ENCODE measurements at regions not wholly inside any gene's neighbourhood (a gene's known extent, or its start where the extent isn't known, plus 50 kb on each side); places are given as distances from the start of the nearest gene placed in this dataset.
"Not testable (repeated sequence)": the region's sequence is repeated elsewhere in the genome, so short reads cannot be mapped to it uniquely, and the experiment has no call there.

GRCh38 chr6:112401083-112401482 lies 54.0 kb downstream of the RFPL4B start:
- Mint-ChIP-seq H3K36me3 (no peaks in the 10 kb centered on the region), H3K4me1 (no peaks in the 10 kb centered on the region), H3K9me3 (ENCODE audit: low read depth) (no peaks in the 10 kb centered on the region), H3K27me3 (no peaks in the 10 kb centered on the region), H3K27ac (no peak overlapping the region), H3K4me3 (no peak overlapping the region)
- DNase-seq (no peak), ATAC-seq (no peak)
- CTCF ChIA-PET: no interaction called here

- no peaks in the 10 kb centered on the region for H3K36me3 Mint-ChIP-seq
- no peak for ATAC-seq
- no peaks in the 10 kb centered on the region for H3K9me3 Mint-ChIP-seq (ENCODE audit: low read depth)
- CTCF ChIA-PET: no interaction called here
- no peak overlapping the region for H3K27ac Mint-ChIP-seq
- H3K4me1 Mint-ChIP-seq: no peaks in the 10 kb centered on the region
- H3K27me3 Mint-ChIP-seq: peaks cover 4% of the 10 kb centered on the region
- DNase-seq: no peak
- H3K4me3 Mint-ChIP-seq: no peak overlapping the region
Observed at GRCh38 chr6:112407101-112407590, 60.0 kb downstream of the RFPL4B start.

GRCh38 chr6:112408522-112408921 lies 61.4 kb downstream of the RFPL4B start:
- Mint-ChIP-seq H3K36me3 (no peaks in the 10 kb centered on the region), H3K27me3 (peaks cover 4% of the 10 kb centered on the region), H3K27ac (no peak overlapping the region), H3K9me3 (ENCODE audit: low read depth) (no peaks in the 10 kb centered on the region), H3K4me1 (no peaks in the 10 kb centered on the region), H3K4me3 (no peak overlapping the region)
- DNase-seq (no peak), ATAC-seq (no peak)
- CTCF ChIA-PET: no interaction called here

- H3K27me3 Mint-ChIP-seq: peaks cover 4% of the 10 kb centered on the region
- no peaks in the 10 kb centered on the region for H3K9me3 Mint-ChIP-seq (ENCODE audit: low read depth)
- CTCF ChIA-PET: no interaction called here
- H3K4me3 Mint-ChIP-seq: no peak overlapping the region
- H3K4me1 Mint-ChIP-seq: no peaks in the 10 kb centered on the region
- ATAC-seq (no peak), DNase-seq (no peak)
- no peaks in the 10 kb centered on the region for H3K36me3 Mint-ChIP-seq
- no peak overlapping the region for H3K27ac Mint-ChIP-seq
Observed at GRCh38 chr6:112409311-112409710, 62.2 kb downstream of the RFPL4B start.

- Mint-ChIP-seq H3K27ac (no peak overlapping the region), H3K9me3 (ENCODE audit: low read depth) (no peaks in the 10 kb centered on the region), H3K36me3 (no peaks in the 10 kb centered on the region), H3K4me1 (no peaks in the 10 kb centered on the region), H3K4me3 (no peak overlapping the region), H3K27me3 (peaks cover 5% of the 10 kb centered on the region)
- ATAC-seq (no peak), DNase-seq (no peak)
- CTCF ChIA-PET: interaction anchor here (1.5 kb wide), 1 partner anchor 10 kb away, joined by 3 read pairs; no protein-coding TSS in a partner anchor
Observed at GRCh38 chr6:112413780-112414179, 66.7 kb downstream of the RFPL4B start.

- no peak overlapping the region for H3K4me3 Mint-ChIP-seq
- no peak for ATAC-seq
Observed at GRCh38 chr6:112415366-112415765, 68.2 kb downstream of the RFPL4B start.

GRCh38 chr6:112416866-112417265 lies 69.7 kb downstream of the RFPL4B start:
- CTCF ChIA-PET: no interaction called here
- ATAC-seq: no peak
- no peaks in the 10 kb centered on the region for H3K36me3 Mint-ChIP-seq
- H3K4me1 Mint-ChIP-seq: no peaks in the 10 kb centered on the region
- no peak overlapping the region for H3K4me3 Mint-ChIP-seq
- peaks cover 5% of the 10 kb centered on the region for H3K27me3 Mint-ChIP-seq
- peaks cover 2% of the 10 kb centered on the region for H3K9me3 Mint-ChIP-seq (ENCODE audit: low read depth)
- no peak overlapping the region for H3K27ac Mint-ChIP-seq
- DNase-seq: no peak

More at GRCh38 chr6:112415366-112415765, 68.2 kb downstream of the RFPL4B start:
- peaks cover 2% of the 10 kb centered on the region for H3K9me3 Mint-ChIP-seq (ENCODE audit: low read depth)
- H3K36me3 Mint-ChIP-seq: no peaks in the 10 kb centered on the region
- H3K27me3 Mint-ChIP-seq: peaks cover 5% of the 10 kb centered on the region
- no peaks in the 10 kb centered on the region for H3K4me1 Mint-ChIP-seq
- H3K27ac Mint-ChIP-seq: no peak overlapping the region
- CTCF ChIA-PET: no interaction called here
- DNase-seq: no peak

- H3K9me3 Mint-ChIP-seq (ENCODE audit: low read depth); CTCF ChIA-PET: not testable (repeated sequence)
Observed at GRCh38 chr6:112427011-112427410, 79.9 kb downstream of the RFPL4B start.

GRCh38 chr6:112427499-112427898 lies 80.4 kb downstream of the RFPL4B start:
- H3K36me3 Mint-ChIP-seq: no peaks in the 10 kb centered on the region
- no peak overlapping the region for H3K4me3 Mint-ChIP-seq
- no peak overlapping the region for H3K27ac Mint-ChIP-seq
- CTCF ChIA-PET: no interaction called here
- ATAC-seq: no peak
- DNase-seq: no peak
- peaks cover 2% of the 10 kb centered on the region for H3K27me3 Mint-ChIP-seq
- no peaks in the 10 kb centered on the region for H3K9me3 Mint-ChIP-seq (ENCODE audit: low read depth)
- H3K4me1 Mint-ChIP-seq: no peaks in the 10 kb centered on the region

More at GRCh38 chr6:112427011-112427410, 79.9 kb downstream of the RFPL4B start:
- not testable (repeated sequence) for H3K4me3 Mint-ChIP-seq, H3K27me3 Mint-ChIP-seq, H3K4me1 Mint-ChIP-seq, H3K27ac Mint-ChIP-seq, ATAC-seq, DNase-seq, H3K36me3 Mint-ChIP-seq

- Mint-ChIP-seq H3K27me3 (peaks cover 2% of the 10 kb centered on the region), H3K36me3 (no peaks in the 10 kb centered on the region), H3K4me1 (no peaks in the 10 kb centered on the region), H3K27ac (no peak overlapping the region), H3K4me3 (no peak overlapping the region), H3K9me3 (ENCODE audit: low read depth) (no peaks in the 10 kb centered on the region)
- CTCF ChIA-PET: no interaction called here
- ATAC-seq: no peak
- no peak for DNase-seq
Observed at GRCh38 chr6:112428477-112428876, 81.3 kb downstream of the RFPL4B start.

GRCh38 chr6:112429226-112429625 lies 82.1 kb downstream of the RFPL4B start:
- Mint-ChIP-seq H3K9me3 (ENCODE audit: low read depth) (no peaks in the 10 kb centered on the region), H3K27ac (no peak overlapping the region), H3K4me3 (no peak overlapping the region), H3K36me3 (no peaks in the 10 kb centered on the region), H3K4me1 (no peaks in the 10 kb centered on the region), H3K27me3 (peaks cover 2% of the 10 kb centered on the region)
- DNase-seq: no peak
- CTCF ChIA-PET: no interaction called here
- ATAC-seq: no peak

GRCh38 chr6:112431803-112432202 lies 84.7 kb downstream of the RFPL4B start:
- no peak for ATAC-seq
- Mint-ChIP-seq H3K27me3 (peaks cover 2% of the 10 kb centered on the region), H3K4me3 (no peak overlapping the region), H3K27ac (no peak overlapping the region), H3K36me3 (no peaks in the 10 kb centered on the region), H3K9me3 (ENCODE audit: low read depth) (no peaks in the 10 kb centered on the region), H3K4me1 (no peaks in the 10 kb centered on the region)
- CTCF ChIA-PET: no interaction called here
- DNase-seq: no peak

GRCh38 chr6:112432853-112433252 lies 85.7 kb downstream of the RFPL4B start:
- Mint-ChIP-seq H3K27me3 (peaks cover 2% of the 10 kb centered on the region), H3K27ac (no peak overlapping the region), H3K36me3 (no peaks in the 10 kb centered on the region), H3K4me1 (no peaks in the 10 kb centered on the region), H3K9me3 (ENCODE audit: low read depth) (no peaks in the 10 kb centered on the region), H3K4me3 (no peak overlapping the region)
- CTCF ChIA-PET: no interaction called here
- ATAC-seq: no peak
- no peak for DNase-seq

GRCh38 chr6:112433457-112433856 lies 86.3 kb downstream of the RFPL4B start:
- Mint-ChIP-seq H3K27me3 (peaks cover 2% of the 10 kb centered on the region), H3K4me1 (no peaks in the 10 kb centered on the region), H3K27ac (no peak overlapping the region), H3K9me3 (ENCODE audit: low read depth) (no peaks in the 10 kb centered on the region), H3K4me3 (no peak overlapping the region), H3K36me3 (no peaks in the 10 kb centered on the region)
- DNase-seq (no peak), ATAC-seq (no peak)
- CTCF ChIA-PET: no interaction called here

- H3K4me1 Mint-ChIP-seq: no peaks in the 10 kb centered on the region
- no peak overlapping the region for H3K4me3 Mint-ChIP-seq
- H3K27me3 Mint-ChIP-seq: peaks cover 2% of the 10 kb centered on the region
- H3K36me3 Mint-ChIP-seq: no peaks in the 10 kb centered on the region
- DNase-seq (no peak), ATAC-seq (no peak)
- CTCF ChIA-PET: no interaction called here
- H3K9me3 Mint-ChIP-seq (ENCODE audit: low read depth): no peaks in the 10 kb centered on the region
- H3K27ac Mint-ChIP-seq: no peak overlapping the region
Observed at GRCh38 chr6:112434896-112435435, 87.8 kb downstream of the RFPL4B start.
